GM18870 (cell line): ENCODE measurements at regions not wholly inside any gene's neighbourhood (a gene's known extent, or its start where the extent isn't known, plus 50 kb on each side); places are given as distances from the start of the nearest gene placed in this dataset.

Experiments
- ATAC-seq: cut with Tn5 transposase; IDR thresholded peaks from one replicate; pipeline ENCODE4 v1.9.1; 2021; ENCODE audit warnings: moderate library complexity; ENCODE audit not compliant: unreplicated experiment

DNA sequence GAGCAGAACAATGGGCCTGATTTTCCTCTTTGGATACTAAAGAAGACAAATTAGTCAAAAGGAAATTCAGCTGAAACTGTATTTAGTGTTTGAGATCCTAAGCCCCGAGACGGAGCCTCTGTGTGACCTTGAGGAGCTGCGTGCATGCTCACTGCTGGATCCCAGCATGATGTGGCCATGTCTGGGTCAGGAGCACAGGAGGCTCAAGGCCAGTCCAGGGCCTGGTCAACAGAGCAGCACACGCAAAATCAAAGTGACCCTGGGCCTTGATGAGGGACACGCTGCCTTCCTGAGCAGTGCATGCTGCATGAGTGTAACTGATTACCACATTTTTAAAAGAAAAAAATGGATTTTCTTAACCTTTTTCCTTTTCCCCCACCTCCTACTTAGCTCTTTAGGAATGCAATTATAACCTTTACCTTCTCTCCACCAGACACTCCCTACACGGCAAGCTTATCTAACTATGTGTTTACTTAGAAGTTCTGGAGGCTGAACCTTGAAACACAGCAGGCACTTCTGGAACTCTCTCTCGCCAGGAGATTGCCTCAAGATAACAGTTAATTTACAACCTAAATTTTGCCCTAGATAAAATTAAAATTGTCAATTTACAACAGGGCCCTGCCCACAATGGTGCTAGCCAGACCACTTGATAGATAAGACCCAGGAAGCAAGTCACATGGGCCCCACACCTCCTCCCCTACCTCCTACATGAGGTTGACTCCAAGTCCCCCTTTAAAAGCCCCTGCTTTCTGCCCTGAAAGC, 144.6 kb downstream of the LRIG2 start:
- ATAC-seq: no peak

DNA sequence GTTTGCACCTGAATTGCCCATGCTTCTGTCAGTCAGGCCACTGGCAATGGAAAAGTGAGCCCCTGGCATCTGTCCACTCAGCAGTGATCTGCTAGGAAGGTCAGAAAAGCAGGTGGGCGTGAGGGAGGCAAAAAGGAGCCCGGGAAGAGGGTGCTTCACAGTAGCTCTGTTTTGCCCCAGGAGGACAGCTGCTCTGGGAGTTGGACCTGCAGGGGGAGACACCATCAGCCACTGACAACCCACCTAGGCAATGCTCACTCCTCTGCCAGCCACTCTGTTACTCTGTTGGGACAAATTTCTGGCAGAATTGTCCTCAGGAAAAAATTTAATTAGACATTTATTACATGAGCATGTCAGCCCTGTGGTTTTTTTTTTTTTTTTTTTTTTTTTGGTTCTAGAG, 146.4 kb downstream of the LRIG2 start:
- ATAC-seq: no peak

DNA sequence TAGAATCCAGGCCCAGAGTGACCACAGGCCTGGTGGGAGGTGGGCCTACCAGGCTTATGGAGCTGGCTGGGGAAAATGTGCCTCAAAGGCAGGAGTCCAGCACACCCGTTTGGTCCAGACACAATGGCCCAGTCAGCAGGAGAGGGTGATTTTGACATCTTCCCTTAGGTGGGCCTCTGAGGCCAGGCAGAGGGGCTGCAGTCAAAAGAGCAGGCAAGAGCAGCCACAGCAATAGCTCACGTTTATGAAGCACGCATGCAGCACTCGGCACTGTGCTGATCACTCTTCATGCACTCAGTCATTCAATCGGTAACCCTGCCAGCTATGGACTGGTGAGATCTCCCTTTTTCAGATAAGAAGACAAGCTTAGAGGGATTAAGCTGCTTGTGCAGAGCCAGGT, 146.8 kb downstream of the LRIG2 start:
- no peak for ATAC-seq

DNA sequence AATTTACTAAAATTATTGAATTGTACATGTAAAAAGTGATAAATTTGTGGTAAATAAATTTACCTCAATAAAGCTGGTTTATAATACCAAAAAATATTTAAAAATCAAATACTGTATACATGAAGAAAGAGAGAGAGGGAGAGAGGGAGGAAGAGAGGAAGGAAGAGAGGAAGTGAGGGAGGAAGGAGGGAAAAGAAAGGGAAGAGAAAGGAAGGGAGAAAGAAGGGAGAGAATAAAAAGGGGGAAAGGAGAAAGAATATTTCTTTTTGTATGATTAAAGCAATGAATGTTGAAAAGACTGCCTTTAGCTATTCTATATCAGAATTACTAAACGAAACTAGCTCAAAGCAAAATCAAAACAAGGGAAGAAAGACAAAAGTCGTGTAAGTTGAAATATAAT, 150.0 kb downstream of the LRIG2 start:
- ATAC-seq: no peak

DNA sequence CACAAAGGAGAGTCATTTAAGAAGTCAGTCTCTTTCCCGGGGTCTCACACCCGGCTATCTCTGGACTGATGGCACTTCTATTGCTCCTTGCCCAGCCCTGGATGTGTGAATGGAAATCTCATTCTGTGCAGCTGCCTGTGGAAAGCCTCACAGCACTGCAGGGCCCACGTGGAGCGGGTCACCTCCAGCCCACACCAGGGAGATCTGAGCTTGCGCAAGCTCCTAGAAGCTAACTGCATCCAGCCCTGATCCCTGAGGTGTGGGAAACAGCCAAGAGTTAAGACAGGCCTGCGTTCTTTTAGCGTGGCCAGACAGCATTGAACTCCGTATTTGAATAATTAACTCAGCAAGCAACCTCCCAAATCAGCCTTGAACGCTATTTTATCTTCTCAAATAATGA, 150.5 kb downstream of the LRIG2 start:
- ATAC-seq: no peak

DNA sequence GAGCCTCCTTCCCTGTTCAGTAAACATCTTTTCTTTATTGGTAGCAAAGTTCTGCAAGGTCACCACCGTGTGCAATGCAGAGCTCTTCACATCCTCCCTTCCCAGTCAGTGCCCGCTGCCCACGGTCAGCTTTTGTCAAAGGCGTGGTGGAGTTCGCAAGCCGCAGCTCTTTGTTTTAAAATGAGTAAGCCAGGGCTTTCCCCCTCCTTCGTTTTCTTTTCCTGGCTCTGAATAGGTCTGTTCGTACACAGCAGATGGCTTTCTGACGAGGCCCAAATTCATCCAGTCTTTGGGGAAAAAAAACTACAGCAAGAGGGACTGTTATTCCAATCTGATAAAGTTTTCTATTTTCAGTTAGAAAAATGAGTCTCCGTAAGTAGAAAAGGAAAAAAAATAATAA, 153.2 kb downstream of the LRIG2 start:
- peak; percentile 47 for ATAC-seq

DNA sequence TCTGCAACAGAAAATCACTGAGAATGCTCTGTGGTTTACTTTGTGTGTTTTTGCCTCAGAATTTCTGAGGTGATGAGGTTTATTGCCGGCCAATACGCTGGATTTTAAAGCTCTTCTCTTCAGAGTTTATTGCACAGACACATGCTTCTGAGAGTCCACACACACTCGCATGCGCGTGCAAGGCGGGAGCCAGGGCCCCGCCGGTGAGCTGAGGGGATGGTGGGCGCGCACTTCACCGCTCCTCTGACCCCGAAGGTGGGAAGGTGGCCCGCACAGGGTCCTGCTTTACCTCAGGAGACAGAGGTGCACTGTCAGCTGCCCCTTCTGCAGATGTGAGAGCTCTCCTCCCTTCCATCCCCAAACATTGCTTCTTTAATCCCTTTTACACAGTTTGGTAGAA, 158.4 kb upstream of the MAGI3 start:
- no peak for ATAC-seq

DNA sequence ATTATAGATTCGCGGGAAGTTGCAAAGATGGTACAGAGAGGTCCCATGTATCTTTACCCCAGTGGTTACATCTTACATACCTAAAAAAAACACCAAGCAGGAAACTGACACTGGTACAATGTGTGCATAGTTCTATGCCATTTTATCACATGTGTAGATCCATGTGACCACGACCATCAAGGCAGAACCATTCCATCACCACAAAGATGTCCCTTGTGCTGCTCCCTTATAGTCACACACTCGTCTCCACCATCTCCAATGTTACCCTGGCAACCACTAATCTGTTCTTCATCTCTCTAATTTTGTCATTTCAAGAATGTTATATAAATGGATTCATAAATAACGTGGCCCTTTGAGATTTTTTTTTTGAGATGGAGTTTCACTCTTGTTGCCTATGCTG, 156.9 kb upstream of the MAGI3 start:
- ATAC-seq: no peak

DNA sequence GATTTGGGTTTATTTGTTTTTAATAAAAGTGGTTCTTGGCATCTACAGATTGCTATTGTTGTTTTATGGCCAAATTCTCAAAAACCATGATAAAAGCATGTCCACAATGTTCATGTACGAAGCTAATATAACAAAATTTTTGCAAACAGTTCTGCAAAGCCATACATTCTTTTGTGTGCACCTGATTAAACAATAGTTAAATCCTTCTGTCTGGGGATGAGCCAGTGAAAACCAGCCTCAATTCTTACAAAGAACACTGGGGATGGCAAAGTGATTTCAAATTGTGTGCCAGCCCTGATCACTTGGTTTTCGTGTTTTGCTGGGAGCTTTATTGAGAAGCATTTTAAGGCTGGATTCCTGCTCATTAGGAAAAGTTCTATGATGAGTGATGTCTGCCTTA, 149.1 kb upstream of the MAGI3 start:
- ATAC-seq: no peak

DNA sequence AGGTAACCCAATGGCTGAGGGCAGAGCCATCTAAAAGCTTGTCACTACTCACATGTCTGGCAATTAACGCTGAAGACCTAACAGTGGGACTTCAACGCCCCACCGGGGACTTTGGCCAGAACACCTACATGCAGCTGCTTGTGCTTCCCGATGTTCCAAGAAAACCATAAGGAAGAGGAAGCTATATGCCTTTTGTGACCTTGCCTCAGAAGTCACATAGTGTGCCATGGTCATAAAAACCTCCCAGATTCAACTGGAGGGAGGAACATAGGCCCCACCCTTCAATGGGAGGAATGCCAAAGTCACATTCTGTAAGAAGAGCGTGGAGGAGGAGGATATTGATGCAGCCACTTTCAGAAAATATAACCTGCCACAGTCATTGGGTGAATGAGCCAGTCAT, 147.8 kb upstream of the MAGI3 start:
- ATAC-seq: no peak

DNA sequence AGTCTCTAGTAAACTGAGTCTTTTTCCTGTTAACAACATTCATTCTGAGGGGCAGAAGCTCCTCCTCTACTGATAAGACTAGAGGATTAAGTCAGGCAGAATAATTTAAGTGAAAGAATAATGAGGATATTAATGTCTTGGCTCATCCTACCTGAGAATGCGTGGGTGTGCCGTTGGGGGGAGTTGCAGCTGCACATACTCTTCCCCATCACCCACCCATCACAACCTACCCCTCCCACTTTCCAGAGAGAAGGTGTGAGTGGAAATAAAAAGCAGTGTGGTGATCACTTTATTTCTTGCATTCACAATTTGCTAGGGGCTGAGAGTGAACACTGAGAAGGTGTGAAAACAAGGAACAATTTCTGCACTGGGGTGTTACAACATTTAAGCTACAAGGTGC, 146.8 kb upstream of the MAGI3 start:
- ATAC-seq: no peak

DNA sequence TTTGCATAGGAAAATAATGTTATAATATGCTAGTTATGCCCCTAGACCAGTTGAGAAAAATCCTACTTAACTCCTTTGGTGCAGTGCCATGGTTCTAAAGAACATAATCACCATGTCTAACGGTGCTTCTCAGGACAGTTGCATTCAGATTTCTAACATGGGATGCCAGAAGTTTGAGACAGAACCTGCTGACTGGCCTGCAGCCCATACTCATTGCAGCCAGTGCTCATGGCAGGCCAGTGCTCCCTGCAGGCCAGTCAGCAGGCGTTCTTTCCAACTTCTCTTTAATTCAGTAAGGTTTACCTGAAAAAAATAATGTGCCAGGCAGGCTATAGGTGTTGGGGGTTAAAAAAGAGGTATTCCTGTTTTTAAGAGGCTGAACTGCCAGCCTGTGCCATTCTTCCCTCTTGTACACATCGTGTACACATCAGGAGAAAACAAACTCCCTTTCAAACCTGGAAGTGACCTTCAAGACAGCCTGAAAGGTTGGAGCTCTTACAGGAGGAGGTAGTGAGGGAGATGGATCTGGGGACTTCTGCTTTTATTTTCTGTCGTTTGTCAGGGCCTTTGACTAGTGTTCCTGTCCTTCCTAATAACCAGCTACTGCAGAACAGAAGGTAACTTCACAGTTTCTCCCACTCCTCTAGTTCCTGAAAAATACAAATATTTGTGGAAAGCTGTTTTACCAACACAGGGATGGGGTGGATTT, 146.0 kb upstream of the MAGI3 start:
- no peak for ATAC-seq

DNA sequence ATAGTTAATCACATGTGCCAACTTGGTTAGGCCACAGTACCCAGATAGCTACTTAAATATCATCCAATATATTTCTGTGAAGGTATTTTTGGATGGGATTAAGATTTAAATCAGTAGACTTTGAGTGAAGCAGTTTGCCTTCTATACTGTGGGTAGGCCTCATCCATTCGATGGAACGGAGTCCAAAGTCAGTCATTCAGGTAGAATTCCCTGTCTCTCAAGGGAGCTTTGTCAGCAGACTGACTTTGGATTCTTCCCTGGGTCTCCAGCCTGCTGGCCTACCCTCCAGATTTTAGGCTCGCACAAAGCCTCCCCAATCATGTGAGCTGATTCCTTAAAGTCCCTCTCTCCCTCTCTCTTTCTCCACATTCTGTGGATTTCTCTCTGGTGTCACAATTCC, 145.1 kb upstream of the MAGI3 start:
- no peak for ATAC-seq

DNA sequence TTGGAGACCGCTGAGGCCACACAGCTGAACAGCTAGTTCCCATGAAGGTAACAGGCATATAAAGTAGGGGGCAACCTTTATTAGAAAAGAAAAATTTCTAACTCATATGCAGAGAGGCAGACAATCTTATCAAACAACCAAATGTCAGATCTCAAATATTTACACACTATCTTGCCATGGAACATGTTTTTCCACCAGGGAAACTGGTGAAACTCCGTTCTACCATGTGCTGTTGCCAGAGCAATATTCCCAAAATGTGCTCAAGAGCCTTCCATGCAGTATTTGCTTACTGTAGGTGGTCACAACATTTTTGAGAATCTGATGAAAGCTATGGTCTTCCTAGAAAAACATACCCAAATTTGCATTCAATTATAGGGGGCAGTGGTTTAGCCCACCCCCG, 143.4 kb upstream of the MAGI3 start:
- no peak for ATAC-seq

DNA sequence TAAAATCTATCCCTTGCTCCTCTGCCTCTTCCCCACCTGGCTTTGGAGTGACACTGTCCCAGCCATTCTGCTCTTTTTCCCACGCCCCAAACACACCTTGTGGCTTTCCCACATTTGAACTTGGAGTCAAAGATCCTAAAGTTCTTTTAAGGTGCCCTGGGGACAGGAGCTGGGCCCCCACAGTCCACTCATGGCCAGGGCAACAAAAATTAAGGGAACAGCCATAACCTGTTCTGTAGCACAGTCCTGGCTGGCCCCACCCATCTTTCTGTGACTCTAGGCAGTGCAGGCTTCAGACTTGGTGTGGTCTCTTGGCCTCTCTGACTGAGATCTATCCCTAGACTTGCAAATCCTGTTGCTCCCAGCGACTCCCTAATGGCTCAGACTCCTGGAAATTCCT, 143.0 kb upstream of the MAGI3 start:
- no peak for ATAC-seq

DNA sequence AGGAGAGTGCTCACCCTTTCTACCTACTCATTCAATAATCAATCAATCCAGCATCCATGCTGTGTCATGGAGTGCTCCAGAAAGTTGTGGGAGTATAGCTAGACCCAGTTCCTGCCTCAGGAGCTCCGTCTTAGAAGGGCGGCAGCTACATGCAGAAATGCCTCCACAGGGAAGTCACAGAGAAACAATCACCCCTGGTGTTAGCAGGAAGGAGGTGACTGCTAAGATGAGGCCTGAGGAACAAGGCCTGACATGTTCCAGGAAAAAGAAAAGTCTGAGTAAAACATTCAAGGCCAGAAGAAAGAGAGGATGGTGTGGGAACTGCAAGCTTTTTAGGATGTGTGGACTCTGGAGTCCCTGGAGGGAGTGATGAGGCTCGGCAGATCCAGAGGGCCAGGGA, 142.5 kb upstream of the MAGI3 start:
- ATAC-seq: no peak

DNA sequence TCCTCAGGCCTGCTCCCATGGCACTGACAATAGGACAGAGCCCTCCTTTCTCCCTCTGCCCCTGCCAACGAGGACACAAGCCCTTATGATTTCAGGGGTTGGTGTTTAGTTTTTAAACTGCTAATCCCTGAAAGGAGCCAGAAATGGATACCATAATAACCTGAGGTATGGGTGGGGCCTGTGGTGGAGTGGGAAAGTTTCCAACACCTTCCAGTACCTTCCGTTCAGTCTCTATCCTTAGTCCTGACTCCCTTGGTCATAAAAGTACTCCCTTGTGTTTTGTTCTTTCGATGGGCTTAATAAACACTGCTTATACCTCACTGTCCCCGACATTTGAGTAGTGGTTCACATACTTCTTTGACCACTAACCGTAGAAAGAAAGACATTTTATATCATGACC, 141.8 kb upstream of the MAGI3 start:
- ATAC-seq: no peak

DNA sequence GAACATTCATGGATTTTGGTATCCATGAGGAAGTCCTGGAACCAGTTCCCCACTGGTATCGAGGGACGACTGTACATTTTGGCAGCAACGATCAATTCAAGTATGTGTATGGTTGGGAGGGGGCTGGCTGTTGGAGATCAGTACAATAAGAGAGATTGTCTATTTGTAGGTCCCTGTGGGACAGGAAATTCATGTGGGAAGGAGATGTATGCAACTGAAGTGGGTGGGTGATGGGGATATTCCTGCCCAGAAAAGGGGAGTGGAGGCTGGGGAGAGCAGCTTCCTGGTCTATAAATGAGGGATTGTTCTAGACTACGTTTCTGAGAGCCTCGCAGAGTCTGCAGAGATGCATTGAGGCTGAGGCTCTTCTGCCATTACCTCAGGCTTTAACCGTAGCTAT, 140.2 kb upstream of the MAGI3 start:
- no peak for ATAC-seq

DNA sequence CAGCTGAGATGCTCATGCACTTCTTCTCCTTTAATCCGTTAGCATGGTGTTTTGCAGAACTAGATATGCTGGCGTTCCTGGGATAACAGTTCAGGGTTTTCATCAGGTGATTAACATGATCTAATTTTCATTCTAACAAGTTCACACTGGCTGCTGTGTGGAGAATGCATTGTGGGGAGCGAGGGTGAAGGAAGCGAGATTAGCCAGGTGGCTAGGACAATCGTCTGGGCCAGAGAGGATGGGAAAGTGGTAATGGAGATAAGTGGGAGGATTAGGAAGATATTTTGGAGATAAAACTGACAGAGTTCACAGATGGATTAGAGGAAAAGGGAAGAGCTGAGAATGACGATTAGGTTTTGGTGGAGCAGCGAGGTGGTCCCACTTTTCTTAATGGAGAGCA, 138.1 kb upstream of the MAGI3 start:
- no peak for ATAC-seq

DNA sequence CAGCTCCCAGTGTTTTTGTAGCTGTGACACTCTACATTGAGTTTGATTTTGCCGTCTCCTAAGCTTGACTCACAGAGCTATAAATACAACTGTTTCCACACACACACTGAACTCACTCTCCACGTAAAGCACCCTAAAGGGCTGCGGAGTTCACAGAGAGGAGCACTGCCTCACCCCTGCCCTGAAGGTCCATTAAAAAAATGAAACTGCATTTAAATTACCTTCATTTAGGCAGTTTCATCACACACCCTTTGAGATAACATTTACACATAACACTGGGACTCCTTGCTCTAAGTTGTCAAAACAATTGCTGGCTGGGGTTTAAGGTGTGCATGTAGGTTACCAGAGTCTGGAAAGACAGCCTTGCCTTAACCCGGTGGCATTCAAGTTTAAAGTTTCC, 137.1 kb upstream of the MAGI3 start:
- ATAC-seq: no peak

DNA sequence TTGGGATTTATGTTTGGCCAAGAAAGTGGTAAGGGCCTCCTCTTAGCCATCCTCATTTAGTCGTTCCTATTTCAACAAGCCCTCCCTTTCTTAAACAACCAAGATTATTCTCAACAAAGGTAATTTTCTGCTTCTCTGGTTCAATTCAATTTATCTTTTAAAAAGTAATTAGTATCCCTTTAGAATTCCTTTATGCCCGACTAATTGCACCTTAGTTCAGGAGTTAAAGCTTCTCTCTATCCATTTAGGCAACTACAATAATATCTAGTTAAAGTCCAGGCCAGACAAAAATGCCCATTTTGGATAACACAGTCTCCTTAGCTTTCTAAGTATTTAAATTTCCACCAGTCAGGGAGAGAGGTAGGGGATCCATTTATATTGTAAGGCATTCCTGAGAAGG, 136.7 kb upstream of the MAGI3 start:
- ATAC-seq: no peak

DNA sequence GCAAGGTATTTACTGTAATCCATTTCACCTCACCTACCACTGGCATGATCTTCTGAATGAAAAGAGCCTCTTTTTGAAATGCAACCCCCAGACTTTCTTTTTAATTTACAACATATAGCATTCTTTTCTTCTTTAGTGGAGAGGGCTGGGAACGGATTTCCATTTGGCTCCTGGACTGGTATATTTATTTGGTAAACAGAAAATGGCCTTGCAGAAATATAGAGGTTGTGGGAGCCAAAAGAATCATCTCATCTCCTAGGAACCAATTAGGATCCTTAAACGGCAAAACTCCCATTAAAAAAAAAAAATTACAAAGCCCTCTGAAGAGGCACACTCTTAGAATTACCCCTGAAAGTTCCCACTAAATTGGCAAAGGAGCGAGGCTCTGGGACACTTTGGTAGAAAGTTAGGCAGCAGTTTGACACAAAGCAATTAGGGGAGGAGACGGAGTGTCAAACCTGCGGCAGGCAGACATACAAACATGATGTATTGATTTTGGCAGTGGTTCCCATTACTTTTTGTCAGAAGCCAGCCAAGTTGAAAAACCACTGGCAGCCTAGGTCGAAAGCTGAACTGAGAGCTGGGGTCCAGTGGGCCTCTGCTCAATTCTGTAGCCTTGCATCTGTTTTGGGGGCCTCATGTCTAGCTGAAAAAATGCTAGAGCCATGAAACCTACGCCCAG, 135.1 kb upstream of the MAGI3 start:
- ATAC-seq: no peak
